Non-pigmented ciliary epithelial cell (primary cell): ENCODE measurements at regions not wholly inside any gene's neighbourhood (a gene's known extent, or its start where the extent isn't known, plus 50 kb on each side); places are given as distances from the start of the nearest gene placed in this dataset.

Experiments
- DNase-seq: peaks from one replicate; pipeline ENCODE4 v3.0.0-alpha.2; 2010; ENCODE audit warnings: low read depth

DNA sequence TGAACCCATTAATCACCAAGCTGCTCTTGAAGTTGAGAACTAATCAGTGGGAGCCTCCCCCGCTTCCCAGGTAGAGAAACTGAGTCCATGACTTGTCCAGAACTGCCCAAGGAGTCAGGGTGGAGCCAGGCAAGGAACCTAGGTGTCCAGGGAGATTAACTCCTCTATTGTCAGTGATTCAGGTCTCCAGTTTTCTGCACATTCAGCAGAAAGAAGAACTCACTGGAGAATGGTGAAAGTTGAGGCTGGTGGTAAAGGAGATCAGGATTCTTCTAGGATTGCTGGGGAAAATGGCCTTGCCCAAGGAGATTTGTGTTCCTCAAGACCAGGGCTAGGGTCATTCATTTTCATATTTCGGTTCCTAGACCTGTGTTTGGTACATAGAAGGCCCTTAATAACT, 87.2 kb upstream of the CISTR start:
- DNase-seq, result no peak

- DNase-seq, result no peak
Measured at GRCh38 chr12:53840316-53840715, 88.5 kb upstream of the CISTR start.

- DNase-seq, result no peak
Measured at GRCh38 chr12:53842686-53843085, 90.9 kb upstream of the CISTR start.

- no peak for DNase-seq
Measured at GRCh38 chr12:53843545-53843944, 91.8 kb upstream of the CISTR start.

DNA sequence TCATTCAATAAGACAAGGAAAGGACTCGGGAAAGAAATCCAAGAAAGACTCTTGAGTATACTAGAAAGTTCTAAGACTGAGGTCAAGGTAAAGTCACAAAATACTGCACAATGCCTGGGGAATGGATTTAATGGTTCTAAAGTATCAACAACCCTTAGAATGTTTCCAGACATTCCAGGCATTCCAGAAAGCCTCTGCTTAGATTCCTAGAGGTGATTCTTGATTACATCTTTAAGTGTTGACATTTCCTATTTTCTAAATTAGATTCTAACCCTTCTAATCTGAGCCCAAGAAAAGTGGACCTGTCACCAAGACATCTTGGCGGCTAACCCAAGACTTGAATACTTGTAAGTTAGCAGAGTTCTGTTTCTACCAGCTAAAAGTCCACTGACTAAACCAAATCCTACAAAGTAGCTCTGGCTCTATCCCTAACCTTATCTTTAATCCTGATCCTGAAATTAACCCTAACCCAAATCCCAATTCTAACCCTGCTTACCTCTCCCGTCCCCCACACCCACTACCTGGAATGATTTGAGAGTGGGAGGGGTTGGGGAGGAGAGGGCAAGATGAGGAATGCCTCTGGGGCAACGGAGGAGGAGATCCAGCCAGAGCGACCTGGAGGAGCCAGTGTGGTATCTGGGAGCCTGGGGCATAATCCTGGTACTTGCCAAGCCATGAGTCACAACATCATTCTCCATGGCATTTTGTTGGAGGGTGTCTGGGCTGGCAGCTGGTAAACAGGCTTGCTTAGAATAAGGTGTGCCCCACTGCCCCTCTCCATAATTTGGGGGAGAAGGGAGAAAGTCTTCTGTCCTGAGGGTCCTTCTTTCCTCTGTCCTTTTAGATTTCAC, 93.4 kb upstream of the HOXC13 start:
- no peak for DNase-seq

- no peak for DNase-seq
Measured at GRCh38 chr12:53845932-53846331, 92.7 kb upstream of the HOXC13 start.

- no peak for DNase-seq
Measured at GRCh38 chr12:53849113-53849512, 89.5 kb upstream of the HOXC13 start.

- DNase-seq, result no peak
Measured at GRCh38 chr12:53849656-53850055, 89.0 kb upstream of the HOXC13 start.

DNA sequence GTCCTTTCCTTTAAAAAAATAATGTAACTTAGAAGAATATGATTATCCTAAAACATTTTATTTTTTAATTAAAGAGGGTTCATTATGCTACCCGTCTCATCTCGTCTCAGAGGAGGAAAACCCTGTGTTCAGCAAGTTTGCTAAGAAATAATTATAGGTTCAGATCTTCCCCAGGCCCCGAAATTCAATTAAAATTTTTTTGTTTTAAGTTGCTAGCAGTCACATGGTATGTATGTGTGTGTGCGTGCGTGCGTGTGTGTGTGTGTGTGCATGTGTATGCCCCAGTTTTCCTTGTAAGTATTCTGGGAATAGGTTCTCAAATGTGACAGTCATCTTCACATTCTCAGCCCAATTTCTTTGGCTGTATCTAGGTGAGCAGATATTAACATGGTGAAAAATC, 86.6 kb upstream of the HOXC13 start:
- DNase-seq, result no peak

GRCh38 chr12:53852992-53853391, 85.6 kb upstream of the HOXC13 start:
- DNase-seq, result no peak

GRCh38 chr12:53854701-53855316, 83.8 kb upstream of the HOXC13 start:
- no peak for DNase-seq

DNA sequence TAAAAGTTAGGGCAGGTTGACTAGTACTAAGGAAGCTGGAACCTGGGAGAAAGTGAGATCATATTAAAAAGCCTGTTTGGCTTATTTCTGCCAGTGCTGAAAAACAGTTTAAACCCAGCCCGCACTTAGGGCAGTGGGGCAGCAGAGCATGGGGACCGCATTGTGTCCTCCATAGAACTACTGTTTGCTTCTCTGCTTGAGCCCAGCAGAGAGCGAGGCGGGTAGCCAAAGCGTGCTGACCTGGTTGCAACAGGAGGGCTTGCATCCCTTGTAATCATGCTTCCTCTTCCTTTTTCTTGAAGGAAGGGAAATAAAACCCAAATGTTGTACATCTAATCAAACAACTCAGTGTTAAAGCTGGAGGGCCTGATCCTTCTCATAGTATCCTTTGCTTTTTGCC, 82.5 kb upstream of the HOXC13 start:
- DNase-seq, result no peak

DNA sequence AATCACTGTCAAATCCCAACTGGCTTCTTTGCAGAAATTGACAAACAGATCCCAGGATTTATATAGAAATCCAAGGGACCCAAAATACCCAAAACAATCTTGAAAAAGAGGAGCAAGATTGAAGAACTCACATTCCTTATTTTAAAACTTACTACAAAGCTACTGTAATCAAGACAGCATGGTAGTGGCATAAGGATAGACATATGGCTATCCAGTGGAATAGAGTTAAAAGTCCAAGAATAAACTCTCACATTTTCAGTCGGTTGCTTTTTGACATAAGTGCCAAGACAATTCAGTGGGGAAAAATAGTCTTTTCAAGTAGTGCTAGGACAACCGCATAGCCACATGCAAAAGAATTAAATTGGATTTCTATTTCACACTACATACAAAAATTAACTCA, 81.0 kb upstream of the HOXC13 start:
- no peak for DNase-seq

- DNase-seq, result no peak
Measured at GRCh38 chr12:53860426-53861345, 77.9 kb upstream of the HOXC13 start.

GRCh38 chr12:53862206-53862605, 76.4 kb upstream of the HOXC13 start:
- DNase-seq, result no peak

DNA sequence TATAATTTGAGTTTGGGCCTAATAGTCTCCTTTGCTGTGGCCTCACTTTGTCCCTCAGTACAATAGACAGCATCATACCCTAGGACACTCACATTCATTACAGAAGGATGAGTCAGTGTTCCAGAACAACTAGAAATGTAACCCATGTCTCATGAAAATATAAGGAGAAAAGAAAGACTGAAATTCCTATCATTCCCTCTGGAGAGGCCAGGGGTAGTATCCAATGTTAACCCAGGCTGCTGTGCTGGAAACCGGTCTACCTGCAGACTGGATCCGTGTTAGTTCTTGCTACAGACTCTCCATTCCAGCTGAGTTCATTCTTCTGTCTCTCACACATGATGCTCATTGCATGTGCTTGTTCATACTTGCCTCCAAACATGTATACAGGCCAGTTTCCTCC, 75.8 kb upstream of the HOXC13 start:
- no peak for DNase-seq

- no peak for DNase-seq
Measured at GRCh38 chr12:53866727-53867126, 71.9 kb upstream of the HOXC13 start.

GRCh38 chr12:53867216-53868012, 71.2 kb upstream of the HOXC13 start:
- DNase-seq, result no peak

DNA sequence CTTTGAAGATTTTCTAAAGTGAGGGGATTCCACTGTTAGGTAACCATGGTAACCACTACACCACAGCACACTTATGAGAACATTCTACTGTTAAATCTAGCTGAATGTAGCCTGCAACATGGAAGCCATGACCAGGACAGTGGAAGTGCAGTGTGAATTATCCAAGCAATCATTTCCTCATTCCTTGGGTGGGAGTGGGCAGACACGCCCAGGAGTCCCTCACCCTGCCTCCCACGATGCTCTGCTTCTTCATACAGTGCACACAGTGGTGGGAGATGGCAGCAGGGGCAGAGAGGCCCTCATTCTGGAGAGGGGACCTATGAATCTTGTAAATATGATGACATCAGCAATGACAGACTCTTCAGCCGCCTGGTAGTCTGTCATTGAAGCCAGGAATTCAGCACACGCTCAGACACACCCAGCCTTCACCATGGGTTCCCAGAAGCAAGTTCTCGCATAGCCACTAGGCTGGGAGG, 70.1 kb upstream of the HOXC13 start:
- no peak for DNase-seq

DNA sequence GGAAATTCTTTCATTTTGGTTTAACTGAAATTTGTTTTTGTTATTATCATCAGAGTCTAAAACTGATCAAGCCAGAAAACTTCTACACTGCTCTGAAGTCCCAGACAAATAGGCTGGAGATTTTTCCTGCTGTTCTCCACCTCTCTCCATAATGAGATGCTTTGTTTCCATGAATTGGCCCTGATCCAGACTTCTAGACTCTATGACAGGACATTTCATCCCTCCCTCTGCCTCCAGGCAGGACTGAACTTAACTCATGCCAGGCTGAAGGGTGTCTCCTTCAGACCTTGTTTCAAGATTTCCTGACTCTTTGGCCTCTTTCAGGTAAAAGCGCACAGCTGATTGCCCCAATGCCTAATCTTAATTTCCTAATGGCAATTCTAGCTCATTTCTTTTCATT, 69.1 kb upstream of the HOXC13 start:
- DNase-seq, result no peak

- no peak for DNase-seq
Measured at GRCh38 chr12:53870117-53870516, 68.5 kb upstream of the HOXC13 start.

GRCh38 chr12:53871367-53871766, 67.3 kb upstream of the HOXC13 start:
- no peak for DNase-seq
